HEK293 (cell line): ENCODE measurements at regions not wholly inside any gene's neighbourhood (a gene's known extent, or its start where the extent isn't known, plus 50 kb on each side); places are given as distances from the start of the nearest gene placed in this dataset.

ENCODE experiments used
- OSR2 ChIP-seq: fragments of 450-650 bp; formaldehyde crosslinking; IDR thresholded peaks from 2 replicates; pipeline ENCODE4 v1.5.1; 2016; ENCODE audit warnings: missing biosample characterization, missing genetic modification characterization
- YY1 ChIP-seq: fragments of 450-650 bp; formaldehyde crosslinking; IDR thresholded peaks from 2 replicates; pipeline ENCODE4 v1.5.1; 2018; ENCODE audit warnings: missing biosample characterization, missing genetic modification characterization
- ZNF121 ChIP-seq: fragments of 450-650 bp; formaldehyde crosslinking; IDR thresholded peaks from 2 replicates; pipeline ENCODE4 v1.5.1; 2016; ENCODE audit warnings: missing biosample characterization, missing genetic modification characterization
- ZNF274 ChIP-seq, 2 experiments: fragments of 200-500 bp in 1 of 2; fragments of 450-650 bp in 1 of 2; sonication (Bioruptor generic) in 1 of 2; formaldehyde crosslinking in 1 of 2; IDR thresholded peaks; 2 replicates each; pipeline versions ENCODE4 v1.5.1 to v1.6.1; 2014 to 2016; ENCODE audit warnings: borderline replicate concordance in 1 of 2, inconsistent platforms in 1 of 2, low read length in 1 of 2, missing biosample characterization in 1 of 2, missing genetic modification characterization in 1 of 2
- ZNF292 ChIP-seq: fragments of 450-650 bp; formaldehyde crosslinking; IDR thresholded peaks from 2 replicates; pipeline ENCODE4 v1.5.1; 2016; ENCODE audit warnings: low read depth, missing biosample characterization, missing genetic modification characterization, borderline replicate concordance
- ZNF501 ChIP-seq: fragments of 450-650 bp; formaldehyde crosslinking; IDR thresholded peaks from 2 replicates; pipeline ENCODE4 v1.5.1; 2016; ENCODE audit warnings: missing biosample characterization, missing genetic modification characterization
- ZNF670 ChIP-seq: fragments of 450-650 bp; formaldehyde crosslinking; IDR thresholded peaks from 2 replicates; pipeline ENCODE4 v1.5.1; 2016; ENCODE audit warnings: missing biosample characterization, missing genetic modification characterization, low read depth
- TF ChIP-seq, protein P1 (sequence below): fragments of 450-650 bp; formaldehyde crosslinking; IDR thresholded peaks from 2 replicates; pipeline ENCODE4 v1.5.1; 2016; ENCODE audit warnings: missing biosample characterization, missing genetic modification characterization
- TF ChIP-seq, protein P2 (sequence below): fragments of 450-650 bp; formaldehyde crosslinking; IDR thresholded peaks from 2 replicates; pipeline ENCODE4 v1.5.1; 2016; ENCODE audit warnings: missing biosample characterization, missing genetic modification characterization
- TF ChIP-seq, protein P3 (sequence below): fragments of 450-650 bp; formaldehyde crosslinking; IDR thresholded peaks from 2 replicates; pipeline ENCODE4 v1.5.1; 2016; ENCODE audit warnings: missing biosample characterization, missing genetic modification characterization

GRCh38 chr10:62939698-62940097 is 123.5 kb upstream of the EGR2 start:
- TF ChIP-seq, protein P1, sequence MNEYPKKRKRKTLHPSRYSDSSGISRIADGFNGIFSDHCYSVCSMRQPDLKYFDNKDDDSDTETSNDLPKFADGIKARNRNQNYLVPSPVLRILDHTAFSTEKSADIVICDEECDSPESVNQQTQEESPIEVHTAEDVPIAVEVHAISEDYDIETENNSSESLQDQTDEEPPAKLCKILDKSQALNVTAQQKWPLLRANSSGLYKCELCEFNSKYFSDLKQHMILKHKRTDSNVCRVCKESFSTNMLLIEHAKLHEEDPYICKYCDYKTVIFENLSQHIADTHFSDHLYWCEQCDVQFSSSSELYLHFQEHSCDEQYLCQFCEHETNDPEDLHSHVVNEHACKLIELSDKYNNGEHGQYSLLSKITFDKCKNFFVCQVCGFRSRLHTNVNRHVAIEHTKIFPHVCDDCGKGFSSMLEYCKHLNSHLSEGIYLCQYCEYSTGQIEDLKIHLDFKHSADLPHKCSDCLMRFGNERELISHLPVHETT: no peak
- no peak for TF ChIP-seq ZNF501
- no peak for TF ChIP-seq ZNF121 (tag by site-specific recombination)
- TF ChIP-seq, protein P2, sequence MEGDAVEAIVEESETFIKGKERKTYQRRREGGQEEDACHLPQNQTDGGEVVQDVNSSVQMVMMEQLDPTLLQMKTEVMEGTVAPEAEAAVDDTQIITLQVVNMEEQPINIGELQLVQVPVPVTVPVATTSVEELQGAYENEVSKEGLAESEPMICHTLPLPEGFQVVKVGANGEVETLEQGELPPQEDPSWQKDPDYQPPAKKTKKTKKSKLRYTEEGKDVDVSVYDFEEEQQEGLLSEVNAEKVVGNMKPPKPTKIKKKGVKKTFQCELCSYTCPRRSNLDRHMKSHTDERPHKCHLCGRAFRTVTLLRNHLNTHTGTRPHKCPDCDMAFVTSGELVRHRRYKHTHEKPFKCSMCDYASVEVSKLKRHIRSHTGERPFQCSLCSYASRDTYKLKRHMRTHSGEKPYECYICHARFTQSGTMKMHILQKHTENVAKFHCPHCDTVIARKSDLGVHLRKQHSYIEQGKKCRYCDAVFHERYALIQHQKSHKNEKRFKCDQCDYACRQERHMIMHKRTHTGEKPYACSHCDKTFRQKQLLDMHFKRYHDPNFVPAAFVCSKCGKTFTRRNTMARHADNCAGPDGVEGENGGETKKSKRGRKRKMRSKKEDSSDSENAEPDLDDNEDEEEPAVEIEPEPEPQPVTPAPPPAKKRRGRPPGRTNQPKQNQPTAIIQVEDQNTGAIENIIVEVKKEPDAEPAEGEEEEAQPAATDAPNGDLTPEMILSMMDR: no peak
- TF ChIP-seq OSR2 (tag by site-specific recombination): no peak
- no peak for TF ChIP-seq YY1 (tag by site-specific recombination)
- TF ChIP-seq ZNF274 (IDR thresholded peaks at IDR 0.05; ENCODE audit: low read length): no peak
- TF ChIP-seq ZNF274 (tag by site-specific recombination; IDR thresholded peaks at IDR 0.05; ENCODE audit: borderline replicate concordance): no peak
- TF ChIP-seq ZNF670 (tag by site-specific recombination): no peak
- TF ChIP-seq, protein P3, sequence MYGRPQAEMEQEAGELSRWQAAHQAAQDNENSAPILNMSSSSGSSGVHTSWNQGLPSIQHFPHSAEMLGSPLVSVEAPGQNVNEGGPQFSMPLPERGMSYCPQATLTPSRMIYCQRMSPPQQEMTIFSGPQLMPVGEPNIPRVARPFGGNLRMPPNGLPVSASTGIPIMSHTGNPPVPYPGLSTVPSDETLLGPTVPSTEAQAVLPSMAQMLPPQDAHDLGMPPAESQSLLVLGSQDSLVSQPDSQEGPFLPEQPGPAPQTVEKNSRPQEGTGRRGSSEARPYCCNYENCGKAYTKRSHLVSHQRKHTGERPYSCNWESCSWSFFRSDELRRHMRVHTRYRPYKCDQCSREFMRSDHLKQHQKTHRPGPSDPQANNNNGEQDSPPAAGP (tag by site-specific recombination): no peak
- TF ChIP-seq ZNF292 (tag by site-specific recombination): no peak
